Body of pancreas (tissue), 4 donors: ENCODE measurements at regions not wholly inside any gene's neighbourhood (a gene's known extent, or its start where the extent isn't known, plus 50 kb on each side); places are given as distances from the start of the nearest gene placed in this dataset.

Source experiments
- POLR2A ChIP-seq, 3 donors: fragments of 450-650 bp; IDR thresholded peaks; one replicate each; pipeline ENCODE4 v1.6.1; 2016; ENCODE audit warnings: antibody characterized with exemption in 3 of 3, mild to moderate bottlenecking in 2 of 3
- TF ChIP-seq, protein P1 (sequence below), 7 experiments: fragments of 450-650 bp in 4 of 7; fragments of 200-600 bp in 3 of 7; sonication (generic) in 3 of 7; IDR thresholded peaks; one replicate each; pipeline ENCODE4 v1.5.1; 2016 to 2019; ENCODE audit warnings: antibody characterized with exemption in 7 of 7

- TF ChIP-seq, protein P1, sequence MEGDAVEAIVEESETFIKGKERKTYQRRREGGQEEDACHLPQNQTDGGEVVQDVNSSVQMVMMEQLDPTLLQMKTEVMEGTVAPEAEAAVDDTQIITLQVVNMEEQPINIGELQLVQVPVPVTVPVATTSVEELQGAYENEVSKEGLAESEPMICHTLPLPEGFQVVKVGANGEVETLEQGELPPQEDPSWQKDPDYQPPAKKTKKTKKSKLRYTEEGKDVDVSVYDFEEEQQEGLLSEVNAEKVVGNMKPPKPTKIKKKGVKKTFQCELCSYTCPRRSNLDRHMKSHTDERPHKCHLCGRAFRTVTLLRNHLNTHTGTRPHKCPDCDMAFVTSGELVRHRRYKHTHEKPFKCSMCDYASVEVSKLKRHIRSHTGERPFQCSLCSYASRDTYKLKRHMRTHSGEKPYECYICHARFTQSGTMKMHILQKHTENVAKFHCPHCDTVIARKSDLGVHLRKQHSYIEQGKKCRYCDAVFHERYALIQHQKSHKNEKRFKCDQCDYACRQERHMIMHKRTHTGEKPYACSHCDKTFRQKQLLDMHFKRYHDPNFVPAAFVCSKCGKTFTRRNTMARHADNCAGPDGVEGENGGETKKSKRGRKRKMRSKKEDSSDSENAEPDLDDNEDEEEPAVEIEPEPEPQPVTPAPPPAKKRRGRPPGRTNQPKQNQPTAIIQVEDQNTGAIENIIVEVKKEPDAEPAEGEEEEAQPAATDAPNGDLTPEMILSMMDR (IDR thresholded peaks at IDR 0.05), result no peak
- TF ChIP-seq POLR2A (IDR thresholded peaks at IDR 0.05), result no peak
Measured at GRCh38 chr18:73653251-73653650, 494.4 kb downstream of the FBXO15 start.
